ENCODE measurements at regions not wholly inside any gene's neighbourhood (a gene's known extent, or its start where the extent isn't known, plus 50 kb on each side); places are given as distances from the start of the nearest gene placed in this dataset.

GRCh38 chr1:112250892-112251291 lies 145.1 kb upstream of the CTTNBP2NL start:
- TF ChIP-seq CTCF (conservative IDR thresholded peaks at IDR 0.05 in 1 of 2, IDR thresholded peaks at IDR 0.05 in 1 of 2; ENCODE audit: low read depth in 1 of 2, low read length in 2 of 2) (no peak), EZH2 (IDR thresholded peaks at IDR 0.05; ENCODE audit: low read length, missing control alignments) (no peak)

Measured in fibroblast of lung (primary cell).